CD4-positive, alpha-beta memory T cell (primary cell): ENCODE measurements at regions not wholly inside any gene's neighbourhood (a gene's known extent, or its start where the extent isn't known, plus 50 kb on each side); places are given as distances from the start of the nearest gene placed in this dataset.

ENCODE experiments used
- CTCF ChIA-PET: fragments of 350-600 bp; sonication (Branson Sonifier 250); formaldehyde crosslinking; loops from one replicate; lab custom pipeline; 2021; ENCODE audit warnings: inconsistent platforms; ENCODE audit not compliant: partially characterized antibody; lab: Charles Lee
- POLR2A ChIA-PET: fragments of 350-600 bp; sonication (Branson Sonifier 250); formaldehyde crosslinking; loops from one replicate; lab custom pipeline; 2021; ENCODE audit not compliant: partially characterized antibody; lab: Charles Lee
- DNase-seq, 5 donors: peaks; one replicate each; pipeline versions ENCODE4 v3.0.0 to v3.0.0-alpha.2; 2020 to 2022; ENCODE audit warnings: mixed read lengths in 1 of 5
- H3K27ac ChIP-seq: one replicate; pipeline ENCODE4 v1.7.0; 2013; ENCODE audit warnings: low read depth, low read length
- H3K27me3 ChIP-seq: 2 replicates; pipeline ENCODE4 v1.7.0; 2013; ENCODE audit warnings: mild to moderate bottlenecking, low read length, moderate library complexity; ENCODE audit not compliant: insufficient read depth
- H3K36me3 ChIP-seq: 2 replicates; pipeline ENCODE4 v1.7.0; 2013; ENCODE audit warnings: mild to moderate bottlenecking, low read length, moderate library complexity; ENCODE audit not compliant: insufficient read depth
- H3K4me1 ChIP-seq: 2 replicates; pipeline ENCODE4 v1.7.0; 2013; ENCODE audit warnings: mild to moderate bottlenecking, low read length, moderate library complexity; ENCODE audit not compliant: insufficient read depth
- H3K4me3 ChIP-seq, 2 donors: one replicate each; pipeline ENCODE4 v1.7.0; 2013; ENCODE audit warnings: low read length in 2 of 2, mild to moderate bottlenecking in 1 of 2
- H3K9me3 ChIP-seq, 2 donors: one replicate each; pipeline ENCODE4 v1.7.0; 2013; ENCODE audit warnings: low read length in 2 of 2, control low read depth in 1 of 2; ENCODE audit not compliant: control insufficient read depth in 1 of 2
- H3K27ac Mint-ChIP-seq, 7 donors: one replicate each; pipeline ENCODE4 v1.8.0; 2020 to 2021; ENCODE audit warnings: mixed read lengths in 7 of 7, mild to moderate bottlenecking in 6 of 7, inconsistent platforms in 3 of 7, moderate library complexity in 3 of 7
- H3K27me3 Mint-ChIP-seq, 2 donors: one replicate each; pipeline ENCODE4 v1.8.0; 2020 to 2021; ENCODE audit warnings: mixed read lengths in 2 of 2
- H3K36me3 Mint-ChIP-seq, 2 donors: one replicate each; pipeline ENCODE4 v1.8.0; 2020 to 2021; ENCODE audit warnings: mixed read lengths in 2 of 2, inconsistent platforms in 1 of 2, mild to moderate bottlenecking in 1 of 2
- H3K4me1 Mint-ChIP-seq, 4 donors: one replicate each; pipeline ENCODE4 v1.8.0; 2020 to 2021; ENCODE audit warnings: mixed read lengths in 4 of 4, mild to moderate bottlenecking in 1 of 4
- H3K4me3 Mint-ChIP-seq, 8 donors: one replicate each; pipeline ENCODE4 v1.8.0; 2020 to 2021; ENCODE audit warnings: mixed read lengths in 8 of 8, mild to moderate bottlenecking in 7 of 8, moderate library complexity in 6 of 8, inconsistent platforms in 3 of 8
- H3K9me3 Mint-ChIP-seq, 8 donors: one replicate each; pipeline ENCODE4 v1.8.0; 2020 to 2021; ENCODE audit warnings: mixed read lengths in 8 of 8, mild to moderate bottlenecking in 5 of 8, inconsistent platforms in 3 of 8, moderate library complexity in 1 of 8
- intact Hi-C: fragments of 100-400 bp; cut with micrococcal nuclease; formaldehyde crosslinking; loops from one replicate; pipeline ENCODE4 v1.15.1; 2023

DNA sequence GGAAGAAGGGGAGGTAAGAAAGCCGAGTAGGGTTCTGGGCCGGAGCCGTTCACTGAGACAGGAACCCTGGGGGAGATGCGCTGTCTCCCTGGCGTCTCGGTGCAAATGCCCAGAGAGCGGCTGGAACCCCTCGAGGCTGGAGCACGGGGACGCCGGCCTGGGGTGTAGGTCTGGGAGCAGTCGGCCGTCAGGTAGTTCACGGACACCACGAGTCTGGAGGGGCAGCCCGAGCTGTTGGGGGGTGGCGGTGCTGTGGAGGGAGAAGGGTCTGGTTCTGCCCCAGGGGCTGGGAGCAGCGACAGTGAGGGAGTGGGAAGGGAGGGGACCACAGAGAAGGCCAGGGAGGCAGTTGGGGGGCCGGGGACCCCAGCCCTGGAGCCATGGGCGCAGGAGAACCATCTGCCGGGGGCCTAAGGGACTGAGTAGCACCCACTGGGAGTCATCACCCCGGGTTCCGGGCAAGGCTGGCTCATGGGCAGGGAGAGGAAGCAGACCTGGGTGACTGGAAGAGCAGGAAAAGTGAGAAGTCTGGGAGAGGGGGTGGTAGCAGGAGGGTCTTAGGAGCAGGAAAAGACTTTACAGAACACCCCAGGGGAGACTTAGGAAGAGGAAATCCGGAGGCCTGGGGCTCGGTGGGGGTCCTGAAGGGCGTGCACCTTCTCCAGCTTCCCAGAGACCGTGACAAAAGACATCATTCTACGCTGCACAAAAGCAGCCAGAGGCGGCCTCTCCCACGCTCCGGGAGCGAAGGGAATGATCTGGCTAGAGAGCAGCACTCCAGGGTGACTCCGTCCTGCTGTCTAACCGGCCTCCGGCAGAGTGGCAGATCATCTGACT, 173.1 kb upstream of the SOX1 start:
- H3K27me3 Mint-ChIP-seq = peaks cover 24 to 26% of the 10 kb centered on the region in 2 donors
- DNase-seq = no peak
- H3K9me3 Mint-ChIP-seq = peaks cover 0 to 20% (median 8%) of the 10 kb centered on the region in 8 donors
- peak overlapping the region in 1 of 8 donors; percentile 24 for H3K4me3 Mint-ChIP-seq
- intact Hi-C loops = no loop called here
- POLR2A ChIA-PET = no interaction called here
- no peaks in the 10 kb centered on the region for H3K9me3 ChIP-seq
- H3K4me1 ChIP-seq = no peaks in the 10 kb centered on the region
- H3K36me3 Mint-ChIP-seq = no peaks in the 10 kb centered on the region
- no peak overlapping the region for H3K4me3 ChIP-seq
- no peak overlapping the region for H3K27ac Mint-ChIP-seq
- CTCF ChIA-PET = no interaction called here
- no peaks in the 10 kb centered on the region for H3K36me3 ChIP-seq
- peaks cover 5% of the 10 kb centered on the region for H3K27me3 ChIP-seq
- no peak overlapping the region for H3K27ac ChIP-seq
- no peaks in the 10 kb centered on the region for H3K4me1 Mint-ChIP-seq

DNA sequence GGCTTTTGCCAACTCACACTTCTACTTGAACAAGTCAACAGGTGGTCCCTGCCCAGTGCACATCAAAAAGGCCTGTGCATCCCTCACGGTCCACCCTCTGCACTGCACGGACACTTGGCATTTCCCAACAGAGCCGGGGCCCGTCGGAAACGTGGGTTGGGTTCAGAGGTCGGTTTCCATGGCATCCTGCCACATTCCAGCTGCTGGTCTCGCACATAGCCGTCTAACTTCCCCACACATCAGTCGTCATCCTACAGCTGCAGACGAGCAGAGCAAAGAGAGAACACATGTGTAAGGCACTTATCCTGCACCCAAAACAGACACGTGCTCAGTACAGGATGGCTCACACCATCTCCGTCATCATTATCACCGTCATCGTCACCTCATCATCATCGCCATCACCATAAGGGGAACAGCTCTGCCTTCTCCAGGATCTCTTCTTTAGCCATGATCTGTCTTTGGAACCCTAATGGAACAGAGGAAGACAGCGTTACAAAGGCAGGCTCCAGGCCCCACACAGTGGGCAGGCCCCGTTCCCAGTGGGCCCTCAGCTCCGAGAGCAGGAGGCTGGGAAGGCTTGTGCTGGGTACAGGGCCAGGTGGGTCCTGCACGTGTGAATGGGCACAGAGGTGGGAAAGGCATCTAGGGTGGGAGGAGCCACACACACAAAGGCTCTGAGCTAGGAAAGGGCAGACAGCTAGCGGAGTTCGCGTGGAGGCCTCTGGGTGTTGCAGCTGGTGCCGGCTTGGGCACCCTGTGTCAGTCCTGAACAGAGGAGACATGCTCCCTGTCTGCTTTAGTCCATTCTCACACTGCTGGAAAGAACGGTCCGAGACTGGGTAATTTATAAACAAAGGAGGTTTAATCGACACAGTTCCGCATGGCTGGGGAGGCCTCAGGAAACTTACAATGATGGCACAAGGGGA, 170.8 kb upstream of the SOX1 start:
- H3K9me3 Mint-ChIP-seq = peaks cover 0 to 18% (median 6%) of the 10 kb centered on the region in 8 donors
- Histone ChIP-seq H3K9me3 (no peaks in the 10 kb centered on the region), H3K27ac (no peak overlapping the region), H3K36me3 (no peaks in the 10 kb centered on the region), H3K4me3 (no peak overlapping the region), H3K4me1 (no peaks in the 10 kb centered on the region), H3K27me3 (peaks cover 5% of the 10 kb centered on the region)
- ChIA-PET CTCF (no interaction called here), POLR2A (no interaction called here)
- no peak for DNase-seq
- H3K27me3 Mint-ChIP-seq = peaks cover 24% of the 10 kb centered on the region in 2 donors
- H3K27ac Mint-ChIP-seq = peak overlapping the region in 1 of 7 donors; percentile 25
- H3K4me3 Mint-ChIP-seq = no peak overlapping the region
- intact Hi-C loops = no loop called here
- H3K36me3 Mint-ChIP-seq = no peaks in the 10 kb centered on the region
- no peaks in the 10 kb centered on the region for H3K4me1 Mint-ChIP-seq

DNA sequence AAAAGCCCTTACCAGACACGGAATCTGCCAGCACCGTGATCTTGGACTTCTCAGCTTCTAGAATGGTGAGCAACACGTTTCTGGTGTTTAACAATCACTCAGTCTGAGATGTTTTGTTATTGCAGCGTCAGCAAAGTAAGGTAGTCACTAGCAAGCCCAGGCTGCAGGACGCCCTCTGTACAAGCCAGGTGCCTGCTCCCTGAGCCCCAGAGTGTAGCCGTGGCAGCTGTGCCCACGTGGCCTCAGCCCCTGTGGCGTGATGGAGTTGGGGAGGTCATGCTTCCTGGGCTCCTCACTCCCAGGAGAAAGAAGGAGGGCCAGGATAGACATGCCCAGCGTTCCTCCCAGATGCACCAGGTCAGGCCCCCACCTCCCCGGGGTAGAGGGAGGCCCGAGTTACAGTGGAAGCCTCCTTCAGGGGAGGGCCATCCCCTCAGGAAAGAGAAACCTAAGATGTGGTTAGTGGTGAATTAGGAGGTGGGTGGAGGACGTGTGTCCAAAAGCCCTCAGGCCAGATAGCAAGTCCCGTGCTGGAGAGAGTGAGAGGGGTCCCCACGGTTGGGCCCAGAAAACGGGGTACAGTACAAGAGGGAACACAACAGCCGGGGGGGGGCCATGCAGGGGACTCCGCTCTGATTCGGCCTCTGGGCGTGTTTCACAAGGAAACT, 169.6 kb upstream of the SOX1 start:
- DNase-seq = no peak

DNA sequence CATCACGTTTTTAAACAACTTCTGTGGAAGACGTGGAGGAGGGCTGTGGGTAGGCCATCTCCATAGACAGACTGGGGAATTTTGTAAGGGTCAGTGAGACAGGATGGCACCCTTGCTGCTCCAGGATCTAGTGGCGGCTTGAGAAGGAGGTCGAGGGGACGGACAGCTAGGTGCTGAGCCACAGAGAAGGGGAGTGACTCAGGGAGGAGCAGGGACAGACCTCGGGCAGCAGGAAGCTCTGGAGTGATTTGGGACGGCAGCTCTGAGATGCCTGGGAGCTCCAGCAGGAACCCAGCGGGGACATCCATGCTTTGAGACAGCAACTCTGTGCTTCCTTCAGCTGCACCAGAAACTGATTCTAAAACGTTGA, 169.1 kb upstream of the SOX1 start:
- intact Hi-C loops = no loop called here
- peaks cover 15 to 17% of the 10 kb centered on the region in 2 donors for H3K27me3 Mint-ChIP-seq
- ChIA-PET CTCF (no interaction called here), POLR2A (no interaction called here)
- Histone ChIP-seq H3K4me3 (no peak overlapping the region), H3K4me1 (no peaks in the 10 kb centered on the region), H3K27me3 (no peaks in the 10 kb centered on the region), H3K36me3 (no peaks in the 10 kb centered on the region), H3K27ac (no peak overlapping the region), H3K9me3 (no peaks in the 10 kb centered on the region)
- no peaks in the 10 kb centered on the region for H3K4me1 Mint-ChIP-seq
- DNase-seq = no peak
- no peak overlapping the region for H3K27ac Mint-ChIP-seq
- no peaks in the 10 kb centered on the region for H3K36me3 Mint-ChIP-seq
- peaks cover 0 to 4% (median 2%) of the 10 kb centered on the region in 8 donors for H3K9me3 Mint-ChIP-seq
- no peak overlapping the region for H3K4me3 Mint-ChIP-seq

More for the DNA sequence above, 169.6 kb upstream of the SOX1 start:
- H3K9me3 Mint-ChIP-seq = peaks cover 0 to 9% (median 4%) of the 10 kb centered on the region in 8 donors
- Histone ChIP-seq H3K9me3 (no peaks in the 10 kb centered on the region), H3K36me3 (no peaks in the 10 kb centered on the region), H3K4me1 (no peaks in the 10 kb centered on the region), H3K27ac (no peak overlapping the region), H3K4me3 (no peak overlapping the region), H3K27me3 (peaks cover 3% of the 10 kb centered on the region)
- intact Hi-C loops = no loop called here
- H3K27me3 Mint-ChIP-seq = peaks cover 20 to 22% of the 10 kb centered on the region in 2 donors
- H3K27ac Mint-ChIP-seq = peak overlapping the region in 1 of 7 donors; percentile 46
- POLR2A ChIA-PET = no interaction called here
- no peaks in the 10 kb centered on the region for H3K36me3 Mint-ChIP-seq
- H3K4me1 Mint-ChIP-seq = no peaks in the 10 kb centered on the region
- CTCF ChIA-PET = no interaction called here
- no peak overlapping the region for H3K4me3 Mint-ChIP-seq

DNA sequence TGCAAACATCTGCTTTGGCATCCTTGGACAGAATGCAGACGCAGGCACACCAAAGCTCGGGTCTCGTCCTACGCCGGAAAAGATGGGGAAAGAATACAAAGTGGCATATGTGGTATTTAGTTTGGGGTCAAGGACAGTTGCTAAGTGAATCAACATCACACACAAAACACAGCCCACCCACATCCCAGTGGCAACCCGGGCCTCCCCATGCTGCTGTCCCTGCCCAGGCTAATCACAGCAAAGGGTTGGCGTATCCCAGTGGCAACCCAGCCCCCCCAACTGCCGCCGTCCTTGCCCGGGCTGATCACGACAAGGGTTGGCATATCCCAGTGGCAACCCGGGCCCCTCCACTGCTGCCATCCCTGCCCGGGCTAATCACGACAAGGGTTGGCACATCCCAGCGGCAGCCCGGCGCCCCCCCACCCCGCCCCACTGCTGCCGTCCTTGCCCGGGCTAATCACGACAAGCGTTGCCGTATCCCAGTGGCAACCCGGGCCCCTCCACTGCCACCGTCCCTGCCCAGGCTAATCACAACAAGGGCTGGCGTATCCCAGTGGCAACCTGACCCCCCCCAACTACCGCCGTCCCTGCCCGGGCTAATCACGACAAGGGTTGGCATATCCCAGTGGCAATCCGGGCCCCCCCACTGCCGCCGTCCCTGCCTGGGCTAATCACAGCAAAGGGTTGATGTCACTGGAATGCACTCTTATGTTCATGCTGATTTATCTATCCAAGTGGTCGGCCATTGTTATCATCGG, 167.8 kb upstream of the SOX1 start:
- Histone ChIP-seq H3K27me3 (no peaks in the 10 kb centered on the region), H3K9me3 (no peaks in the 10 kb centered on the region), H3K4me1 (no peaks in the 10 kb centered on the region), H3K4me3 (no peak overlapping the region), H3K36me3 (no peaks in the 10 kb centered on the region), H3K27ac (no peak overlapping the region)
- intact Hi-C loops = no loop called here
- no peaks in the 10 kb centered on the region for H3K36me3 Mint-ChIP-seq
- POLR2A ChIA-PET = no interaction called here
- no peak for DNase-seq
- CTCF ChIA-PET = no interaction called here
- H3K27ac Mint-ChIP-seq = no peak overlapping the region
- no peaks in the 10 kb centered on the region for H3K4me1 Mint-ChIP-seq
- H3K4me3 Mint-ChIP-seq = no peak overlapping the region
- H3K27me3 Mint-ChIP-seq = peaks cover 11 to 15% of the 10 kb centered on the region in 2 donors
- H3K9me3 Mint-ChIP-seq = peaks cover 0 to 4% (median 2%) of the 10 kb centered on the region in 8 donors

DNA sequence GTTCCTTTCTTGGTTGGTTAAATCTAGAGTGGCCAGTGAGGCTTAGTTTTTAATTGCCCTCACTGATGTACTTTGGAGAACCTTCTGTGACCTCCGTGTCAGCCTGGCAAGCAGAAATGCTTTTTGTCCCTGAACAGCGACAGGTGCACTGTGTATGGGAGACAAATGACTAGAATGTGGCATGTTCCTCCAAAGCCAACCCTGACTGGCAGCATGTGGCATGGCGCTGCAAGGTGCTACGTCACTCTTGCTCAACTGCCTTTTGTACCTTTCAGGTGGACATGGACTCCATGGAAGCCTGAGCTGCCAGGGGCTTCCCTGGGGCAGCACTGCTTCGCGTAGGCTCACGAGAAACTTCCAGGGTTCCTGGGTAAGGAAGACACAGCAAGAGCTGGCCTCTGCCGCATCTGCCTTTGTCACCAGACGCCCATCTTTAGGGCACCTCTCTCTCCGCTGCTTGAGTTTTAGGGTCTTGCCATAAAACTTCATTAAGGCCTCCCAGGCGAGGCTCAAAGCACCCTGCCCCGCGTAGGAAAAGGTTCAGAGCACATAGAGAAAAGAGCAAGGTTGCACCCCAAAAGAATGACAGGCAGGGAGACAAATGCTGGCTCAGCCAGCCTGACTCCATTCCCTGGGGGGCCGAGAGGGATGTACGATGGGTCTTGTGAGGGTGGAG, 167.1 kb upstream of the SOX1 start:
- ChIA-PET CTCF (no interaction called here), POLR2A (no interaction called here)
- Histone ChIP-seq H3K4me1 (no peaks in the 10 kb centered on the region), H3K27ac (no peak overlapping the region), H3K27me3 (no peaks in the 10 kb centered on the region), H3K36me3 (no peaks in the 10 kb centered on the region), H3K4me3 (no peak overlapping the region), H3K9me3 (no peaks in the 10 kb centered on the region)
- no peaks in the 10 kb centered on the region for H3K4me1 Mint-ChIP-seq
- DNase-seq = no peak
- no peak overlapping the region for H3K4me3 Mint-ChIP-seq
- H3K27me3 Mint-ChIP-seq = peaks cover 7 to 10% of the 10 kb centered on the region in 2 donors
- H3K36me3 Mint-ChIP-seq = no peaks in the 10 kb centered on the region
- peaks cover 0 to 2% (median 2%) of the 10 kb centered on the region in 8 donors for H3K9me3 Mint-ChIP-seq
- intact Hi-C loops = no loop called here
- peak overlapping the region in 1 of 7 donors; percentile 19 for H3K27ac Mint-ChIP-seq
